GM18870 (cell line): ENCODE measurements at regions not wholly inside any gene's neighbourhood (a gene's known extent, or its start where the extent isn't known, plus 50 kb on each side); places are given as distances from the start of the nearest gene placed in this dataset.
"Not testable (repeated sequence)": the region's sequence is repeated elsewhere in the genome, so short reads cannot be mapped to it uniquely, and the experiment has no call there.

Experiments
- ATAC-seq: cut with Tn5 transposase; IDR thresholded peaks from one replicate; pipeline ENCODE4 v1.9.1; 2021; ENCODE audit warnings: moderate library complexity; ENCODE audit not compliant: unreplicated experiment

- no peak for ATAC-seq
These were observed 494.7 kb upstream of the NECTIN3 start for GRCh38 chr3:110576960-110577359.

GRCh38 chr3:110577854-110578253 is 493.8 kb upstream of the NECTIN3 start:
- ATAC-seq: no peak

- ATAC-seq: no peak
These were observed 491.6 kb upstream of the NECTIN3 start for GRCh38 chr3:110579840-110580550.

DNA sequence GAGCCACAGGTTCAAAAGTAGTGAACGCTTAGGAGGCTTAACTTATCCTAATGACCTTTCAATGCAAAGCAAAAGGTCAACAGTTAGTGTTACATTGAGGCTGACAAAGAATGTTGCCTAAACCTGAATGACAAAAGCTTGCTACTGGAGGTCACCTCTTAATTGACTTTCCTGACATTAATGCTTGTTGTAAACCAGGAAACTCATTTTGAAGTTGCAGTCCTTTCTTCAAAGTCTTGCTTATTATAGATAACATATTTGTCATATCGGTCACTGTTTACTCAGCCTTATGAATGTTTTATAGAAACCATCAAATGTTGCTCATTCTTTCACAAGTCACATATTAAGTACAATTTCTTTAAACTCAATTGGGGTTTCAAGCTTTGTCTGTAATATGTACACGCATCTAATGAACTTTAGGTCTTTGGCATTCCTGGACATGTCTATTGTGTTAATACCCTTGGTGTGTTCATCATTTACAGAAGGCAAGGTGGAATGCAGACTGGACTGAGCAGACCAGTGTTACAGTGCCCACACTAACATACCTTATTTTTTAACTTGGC is 488.2 kb upstream of the NECTIN3 start:
- ATAC-seq: no peak

- no peak for ATAC-seq
These were observed 482.7 kb upstream of the NECTIN3 start for GRCh38 chr3:110588906-110589305.

DNA sequence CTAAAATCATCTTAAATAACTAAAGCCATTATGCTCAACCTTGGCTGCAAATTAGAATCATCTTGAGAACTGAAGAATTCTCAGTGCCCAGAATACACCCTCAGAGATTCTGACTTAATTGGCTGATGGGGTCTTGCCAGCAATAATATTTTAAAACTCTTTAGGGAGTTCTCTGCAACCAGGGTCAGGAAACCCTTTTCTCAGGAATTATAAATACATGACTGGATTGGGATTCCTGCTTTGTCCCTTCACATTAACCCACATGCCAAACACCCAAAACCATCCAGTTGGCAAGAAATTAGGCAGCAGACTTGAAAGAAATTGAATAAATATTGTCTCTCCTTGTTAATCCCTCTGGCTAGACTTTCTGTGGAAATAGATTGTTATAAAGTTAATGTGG is 482.3 kb upstream of the NECTIN3 start:
- no peak for ATAC-seq

DNA sequence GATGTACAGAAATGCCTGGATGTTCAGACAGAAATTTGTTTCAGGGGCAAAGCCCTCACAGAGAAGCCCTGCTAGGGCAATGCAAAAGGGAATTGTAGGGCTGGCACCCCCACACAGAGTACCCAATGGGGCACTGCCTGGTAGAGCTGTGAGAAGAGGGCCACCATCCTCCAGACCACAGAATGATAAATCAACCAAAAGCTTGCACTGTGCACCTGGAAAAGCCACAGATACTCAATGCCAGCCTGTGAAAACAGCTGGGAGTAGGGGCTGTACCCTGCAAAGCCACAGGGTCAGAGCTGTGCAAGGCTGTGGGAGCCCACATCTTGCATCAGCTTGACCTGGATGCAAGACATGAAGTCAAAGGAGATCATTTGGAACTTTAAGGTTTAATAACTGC is 477.9 kb upstream of the NECTIN3 start:
- no peak for ATAC-seq

DNA sequence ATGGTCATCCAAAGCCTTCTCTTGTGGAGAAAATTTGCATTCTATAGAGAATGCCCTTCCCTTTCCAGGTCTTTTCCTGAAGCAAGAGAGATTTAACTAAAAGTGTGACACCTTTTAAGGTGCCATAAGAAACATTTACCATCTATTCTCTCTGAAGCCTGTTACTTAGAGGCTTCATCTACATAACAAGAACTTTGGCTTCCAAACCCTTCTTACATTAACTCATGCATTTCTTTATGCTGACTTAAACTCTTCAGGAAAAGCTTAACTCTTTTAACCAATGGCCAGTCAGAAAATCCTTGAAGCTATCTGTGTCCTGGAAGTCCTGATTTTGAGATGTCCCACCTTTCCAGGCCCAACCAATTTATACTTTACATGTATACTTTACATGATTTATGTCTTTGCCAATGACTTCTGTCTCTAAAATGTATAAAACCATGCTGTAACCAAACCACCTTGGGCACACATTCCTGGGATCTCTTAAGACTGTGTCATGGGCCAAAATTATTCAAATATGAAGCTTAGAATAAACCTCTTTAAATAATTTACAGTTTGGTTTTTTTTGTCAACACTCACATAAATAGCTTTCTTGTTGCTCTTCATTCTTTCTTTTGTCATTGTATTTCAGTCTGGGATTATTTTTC is 472.6 kb upstream of the NECTIN3 start:
- ATAC-seq: no peak

DNA sequence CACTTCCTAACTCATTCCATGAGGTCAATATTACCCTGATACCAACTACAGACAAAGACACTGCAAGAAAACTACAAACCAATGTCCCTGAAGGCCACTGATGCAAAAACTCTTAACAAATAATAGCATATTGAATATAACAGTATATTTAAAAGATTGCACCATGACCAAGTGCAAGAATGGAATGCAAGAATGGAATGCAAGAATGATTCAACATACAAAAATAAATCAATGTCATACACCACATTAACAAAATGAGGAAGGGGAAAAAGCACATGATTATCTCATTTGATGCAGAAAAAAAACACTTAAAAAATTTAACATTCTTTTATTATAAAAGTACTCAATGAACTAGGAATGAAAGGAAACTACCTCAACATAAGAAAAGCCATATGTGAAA is 463.1 kb upstream of the NECTIN3 start:
- ATAC-seq: no peak

GRCh38 chr3:110612045-110612444 is 459.6 kb upstream of the NECTIN3 start:
- no peak for ATAC-seq

DNA sequence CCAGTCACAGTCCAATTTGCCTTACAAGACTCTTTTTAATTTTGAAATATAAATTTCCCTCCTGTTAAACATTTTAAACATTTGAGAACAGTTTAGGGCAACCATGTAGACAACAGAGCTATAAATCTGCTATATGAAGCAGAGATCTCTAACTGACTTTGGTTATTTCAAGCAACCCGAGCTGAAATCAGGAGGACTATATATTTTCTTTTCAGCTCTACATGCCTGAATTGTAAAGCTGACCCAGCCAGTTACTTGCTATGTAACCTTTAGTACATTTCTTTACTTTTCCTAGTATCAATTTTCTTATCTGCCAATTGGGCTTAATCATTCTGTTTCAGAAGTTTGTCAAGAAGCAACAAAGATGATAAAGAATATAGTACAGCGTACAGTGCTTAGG is 457.4 kb upstream of the NECTIN3 start:
- no peak for ATAC-seq

GRCh38 chr3:110615454-110615853 is 456.2 kb upstream of the NECTIN3 start:
- ATAC-seq: no peak

GRCh38 chr3:110618512-110619226 is 452.9 kb upstream of the NECTIN3 start:
- no peak for ATAC-seq

DNA sequence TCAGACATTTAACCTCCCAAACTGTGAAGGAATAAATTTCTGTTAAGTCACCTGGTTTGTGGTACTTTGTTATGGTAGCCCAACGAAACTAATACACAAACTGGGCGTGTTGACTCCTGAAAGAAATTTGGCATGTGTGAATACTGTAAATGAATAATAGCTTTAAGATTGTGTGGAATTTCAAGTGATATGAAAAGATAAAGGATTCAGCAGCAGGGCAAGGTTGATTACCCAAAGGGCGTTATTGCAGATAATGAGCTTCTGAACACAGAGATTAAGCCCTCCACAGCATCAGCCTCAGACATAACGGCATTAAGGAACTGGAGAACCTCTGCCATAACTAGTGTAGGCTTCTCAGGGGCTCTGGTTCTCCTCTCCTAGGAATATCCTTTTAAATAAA is 451.5 kb upstream of the NECTIN3 start:
- no peak for ATAC-seq

DNA sequence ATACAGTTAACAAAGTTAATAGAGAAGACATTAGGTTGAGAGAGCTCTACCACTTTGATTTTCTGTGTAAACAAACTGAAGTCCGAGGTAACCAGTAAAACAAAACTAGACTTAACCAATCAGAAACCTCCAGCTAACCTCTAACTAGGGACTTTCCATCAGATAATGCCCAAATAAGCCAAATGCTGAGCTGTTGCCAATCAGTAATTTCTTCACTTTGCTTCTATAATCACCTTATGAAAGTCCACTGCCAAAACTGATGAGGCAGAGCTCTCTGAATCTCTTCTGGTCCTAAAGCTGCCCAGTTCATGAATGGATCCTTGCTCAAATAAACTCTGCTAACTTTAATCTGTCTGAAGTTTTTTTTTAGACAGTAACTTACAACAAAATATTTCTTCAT is 448.0 kb upstream of the NECTIN3 start:
- peak; percentile 79 for ATAC-seq

DNA sequence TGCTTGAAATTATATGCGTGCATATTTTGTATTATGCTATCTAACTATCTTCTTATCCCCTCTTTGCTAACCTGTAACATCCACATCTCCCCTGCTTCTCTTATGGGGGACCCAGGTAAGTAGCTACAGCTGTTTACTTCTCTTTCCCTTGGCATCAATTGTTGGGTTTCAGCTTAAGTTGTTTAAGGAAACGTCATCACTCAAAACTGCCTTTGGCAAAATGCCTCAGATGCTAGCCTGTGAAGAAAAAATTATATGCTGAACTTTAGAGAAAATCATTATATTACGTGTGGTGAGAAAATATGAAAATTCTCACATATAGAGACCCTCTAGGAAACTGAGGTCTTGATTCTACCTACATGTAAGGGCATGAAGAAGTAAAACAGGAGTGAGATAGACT is 447.0 kb upstream of the NECTIN3 start:
- no peak for ATAC-seq

GRCh38 chr3:110625201-110625747 is 446.3 kb upstream of the NECTIN3 start:
- no peak for ATAC-seq

DNA sequence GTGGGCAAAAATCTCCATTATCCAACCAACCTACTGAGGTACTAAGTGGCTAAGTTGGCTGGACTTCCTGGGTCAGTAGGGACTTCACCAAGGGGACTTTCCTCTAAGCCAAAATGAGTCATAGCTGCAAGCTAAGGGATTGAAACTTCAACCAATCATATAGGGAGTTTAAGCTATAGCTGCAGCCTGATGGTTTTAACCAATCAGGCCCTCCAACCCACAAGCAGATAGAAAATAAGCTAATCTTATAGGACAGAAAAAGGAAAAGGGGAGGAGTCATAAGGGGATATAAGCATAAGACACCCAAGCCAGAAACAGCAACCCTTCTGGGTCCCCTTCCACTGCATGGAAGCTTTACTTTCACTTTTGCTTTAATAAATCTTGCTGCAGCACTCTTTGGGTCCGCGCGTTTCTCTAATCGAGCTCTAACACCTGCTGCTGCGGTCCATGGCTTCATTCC is 444.9 kb upstream of the NECTIN3 start:
- not testable (repeated sequence) for ATAC-seq

- ATAC-seq: no peak
These were observed 442.8 kb upstream of the NECTIN3 start for GRCh38 chr3:110628650-110629301.

GRCh38 chr3:110629917-110630316 is 441.7 kb upstream of the NECTIN3 start:
- no peak for ATAC-seq

GRCh38 chr3:110644203-110644602 is 427.4 kb upstream of the NECTIN3 start:
- no peak for ATAC-seq
